Posterior vena cava (tissue), 2 donors: ENCODE measurements at regions not wholly inside any gene's neighbourhood (a gene's known extent, or its start where the extent isn't known, plus 50 kb on each side); places are given as distances from the start of the nearest gene placed in this dataset.

Experiments
- DNase-seq: peaks from one replicate; pipeline ENCODE4 v3.0.0-alpha.2; 2020; ENCODE audit warnings: low spot score
- intact Hi-C, 2 donors: fragments of 100-400 bp; cut with DNase I; formaldehyde crosslinking; loops; one replicate each; pipeline versions ENCODE4 v1.14.1 to v1.14.2; 2022 to 2023
- donor health status: DM: yes; HTN: yes; CAD: no.
- donor health status: DM: yes; HTN: yes; CAD: no.

- DNase-seq, result no peak
- intact Hi-C loops, result no loop called here
These were observed 105.3 kb downstream of the AKAIN1 start for GRCh38 chr18:5091741-5092140.

GRCh38 chr18:5075297-5075696 lies 121.8 kb downstream of the AKAIN1 start:
- intact Hi-C loops, result no loop called here
- no peak for DNase-seq

- intact Hi-C loops, result no loop called here
These were observed 123.8 kb downstream of the AKAIN1 start for GRCh38 chr18:5073026-5073944.

GRCh38 chr18:5068851-5069250 lies 128.2 kb downstream of the AKAIN1 start:
- DNase-seq, result no peak
- intact Hi-C loops, result no loop called here

More at GRCh38 chr18:5073026-5073944, 123.8 kb downstream of the AKAIN1 start:
- no peak for DNase-seq

- intact Hi-C loops, result no loop called here
- no peak for DNase-seq
These were observed 130.6 kb downstream of the AKAIN1 start for GRCh38 chr18:5066380-5066977.

- intact Hi-C loops, result no loop called here
- DNase-seq, result no peak
These were observed 131.4 kb downstream of the AKAIN1 start for GRCh38 chr18:5065615-5066014.

GRCh38 chr18:5064841-5065370 lies 132.2 kb downstream of the AKAIN1 start:
- no peak for DNase-seq
- intact Hi-C loops, result no loop called here

GRCh38 chr18:5061785-5062184 lies 135.3 kb downstream of the AKAIN1 start:
- DNase-seq, result no peak
- intact Hi-C loops, result no loop called here

- intact Hi-C loops, result no loop called here
- DNase-seq, result no peak
These were observed 136.5 kb downstream of the AKAIN1 start for GRCh38 chr18:5060543-5060942.

- no peak for DNase-seq
- intact Hi-C loops, result no loop called here
These were observed 137.4 kb downstream of the AKAIN1 start for GRCh38 chr18:5059696-5060032.

- no peak for DNase-seq
- intact Hi-C loops, result no loop called here
These were observed 138.0 kb downstream of the AKAIN1 start for GRCh38 chr18:5058768-5059695.

GRCh38 chr18:5057386-5058348 lies 139.4 kb downstream of the AKAIN1 start:
- no peak for DNase-seq
- intact Hi-C loops, result no loop called here

- intact Hi-C loops, result no loop called here
- no peak for DNase-seq
These were observed 144.6 kb downstream of the AKAIN1 start for GRCh38 chr18:5052491-5052890.

GRCh38 chr18:5051207-5051606 lies 145.8 kb downstream of the AKAIN1 start:
- intact Hi-C loops, result no loop called here
- no peak for DNase-seq

- no peak for DNase-seq
- intact Hi-C loops, result no loop called here
These were observed 147.9 kb downstream of the AKAIN1 start for GRCh38 chr18:5049124-5049523.

GRCh38 chr18:5040476-5040875 lies 156.6 kb downstream of the AKAIN1 start:
- intact Hi-C loops, result no loop called here
- DNase-seq, result no peak

- intact Hi-C loops, result no loop called here
- no peak for DNase-seq
These were observed 160.5 kb downstream of the AKAIN1 start for GRCh38 chr18:5036523-5036922.

GRCh38 chr18:5031216-5031615 lies 165.8 kb downstream of the AKAIN1 start:
- DNase-seq, result no peak
- intact Hi-C loops, result no loop called here

- DNase-seq, result no peak
- intact Hi-C loops, result no loop called here
These were observed 166.4 kb downstream of the AKAIN1 start for GRCh38 chr18:5030636-5031035.
